Astrocyte of the spinal cord (primary cell): ENCODE measurements at regions not wholly inside any gene's neighbourhood (a gene's known extent, or its start where the extent isn't known, plus 50 kb on each side); places are given as distances from the start of the nearest gene placed in this dataset.

Experiments
- DNase-seq: peaks from one replicate; pipeline ENCODE4 v3.0.0; 2011; ENCODE audit warnings: low read depth, low spot score
- H3K4me3 ChIP-seq: 2 replicates; pipeline ENCODE4 v1.5.1; 2011; ENCODE audit warnings: low read depth, mild to moderate bottlenecking, low read length, moderate library complexity
- in situ Hi-C: cut with HindIII; loops from 2 replicates; pipeline ENCODE4 v1.10.0; 2017; ENCODE audit warnings: low sequenced_read_pairs
- TF ChIP-seq, protein P1 (sequence below): IDR thresholded peaks from 2 replicates; pipeline ENCODE4 v1.5.1; 2012; ENCODE audit warnings: low read depth, mild to moderate bottlenecking, low read length, inconsistent platforms

DNA sequence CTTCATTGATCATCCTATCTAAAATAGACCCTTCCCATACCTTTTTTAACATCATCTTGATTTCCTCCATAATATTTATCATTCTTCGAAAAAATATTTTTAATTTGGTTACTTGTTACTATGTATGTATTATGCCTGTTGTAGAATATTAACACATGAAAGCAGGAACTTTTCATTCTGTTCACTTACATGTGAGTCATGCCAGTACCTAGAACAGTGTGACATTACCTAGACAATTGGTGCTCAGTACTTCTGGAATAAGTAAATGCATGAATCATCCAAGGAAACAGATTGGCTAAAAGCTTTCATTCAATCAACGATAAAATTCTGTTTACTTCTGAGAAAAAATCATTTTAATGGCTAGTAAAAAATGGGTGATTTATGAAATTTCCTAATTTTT, 76.4 kb downstream of the CXXC4 start:
- no peak overlapping the region for H3K4me3 ChIP-seq
- TF ChIP-seq, protein P1, sequence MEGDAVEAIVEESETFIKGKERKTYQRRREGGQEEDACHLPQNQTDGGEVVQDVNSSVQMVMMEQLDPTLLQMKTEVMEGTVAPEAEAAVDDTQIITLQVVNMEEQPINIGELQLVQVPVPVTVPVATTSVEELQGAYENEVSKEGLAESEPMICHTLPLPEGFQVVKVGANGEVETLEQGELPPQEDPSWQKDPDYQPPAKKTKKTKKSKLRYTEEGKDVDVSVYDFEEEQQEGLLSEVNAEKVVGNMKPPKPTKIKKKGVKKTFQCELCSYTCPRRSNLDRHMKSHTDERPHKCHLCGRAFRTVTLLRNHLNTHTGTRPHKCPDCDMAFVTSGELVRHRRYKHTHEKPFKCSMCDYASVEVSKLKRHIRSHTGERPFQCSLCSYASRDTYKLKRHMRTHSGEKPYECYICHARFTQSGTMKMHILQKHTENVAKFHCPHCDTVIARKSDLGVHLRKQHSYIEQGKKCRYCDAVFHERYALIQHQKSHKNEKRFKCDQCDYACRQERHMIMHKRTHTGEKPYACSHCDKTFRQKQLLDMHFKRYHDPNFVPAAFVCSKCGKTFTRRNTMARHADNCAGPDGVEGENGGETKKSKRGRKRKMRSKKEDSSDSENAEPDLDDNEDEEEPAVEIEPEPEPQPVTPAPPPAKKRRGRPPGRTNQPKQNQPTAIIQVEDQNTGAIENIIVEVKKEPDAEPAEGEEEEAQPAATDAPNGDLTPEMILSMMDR, result no peak
- no peak for DNase-seq
- in situ Hi-C loops, result no loop called here

DNA sequence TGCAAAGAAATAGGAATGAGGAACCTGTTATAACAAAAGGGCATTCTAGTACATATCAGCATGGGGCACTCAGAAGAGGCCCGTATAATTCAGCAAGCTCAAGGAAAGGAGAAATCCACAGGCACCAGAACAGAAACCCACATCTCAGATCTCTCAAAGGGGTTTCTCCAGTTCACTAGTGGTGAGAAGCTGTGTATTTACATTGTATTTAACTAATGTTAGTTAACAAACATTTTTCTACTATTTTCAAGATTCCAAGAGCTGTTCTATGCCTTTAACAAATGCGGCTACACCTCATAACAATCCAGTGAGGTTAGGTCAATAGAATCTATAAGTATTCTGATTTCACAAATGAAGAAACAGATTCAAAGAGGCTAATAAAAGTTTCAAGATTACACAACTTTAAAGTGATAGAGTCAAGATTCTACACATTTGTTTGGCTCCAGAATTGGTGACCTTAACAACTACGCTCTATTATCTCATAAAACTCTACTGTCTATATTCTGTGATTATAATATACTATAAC, 77.3 kb downstream of the CXXC4 start:
- no peak overlapping the region for H3K4me3 ChIP-seq
- DNase-seq, result no peak
- in situ Hi-C loops, result no loop called here
- TF ChIP-seq, protein P1, result no peak

DNA sequence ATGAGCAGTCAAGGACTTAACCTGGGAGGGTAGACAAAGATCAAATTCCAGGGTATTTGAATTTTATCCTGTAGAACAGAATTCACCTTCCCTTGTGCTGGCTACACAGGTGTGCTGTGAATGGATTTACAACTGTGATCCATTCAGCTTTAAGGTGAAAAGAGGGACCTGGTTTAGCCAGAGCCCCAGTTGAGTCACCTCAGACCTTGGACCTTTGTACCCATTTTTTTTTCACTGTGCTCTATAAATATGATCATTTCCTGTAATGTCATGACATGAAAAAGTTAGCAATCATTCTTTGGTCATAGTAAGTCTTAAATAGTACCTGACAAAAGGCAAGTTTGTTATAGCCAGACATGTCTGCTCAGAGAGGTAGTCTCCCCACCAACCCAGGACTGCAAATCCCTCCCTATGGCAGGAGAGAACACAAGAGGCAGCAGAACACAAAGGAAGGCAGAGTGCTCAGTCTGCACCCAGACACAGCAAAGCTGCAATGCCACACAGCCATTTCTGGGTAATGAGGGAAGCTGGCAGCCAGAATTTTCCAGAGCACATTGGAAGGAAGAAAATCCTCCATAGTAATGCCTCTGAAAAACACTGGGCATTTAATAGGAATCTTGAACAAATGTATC, 77.9 kb downstream of the CXXC4 start:
- TF ChIP-seq, protein P1, result no peak
- no peak overlapping the region for H3K4me3 ChIP-seq
- in situ Hi-C loops, result no loop called here
- no peak for DNase-seq

DNA sequence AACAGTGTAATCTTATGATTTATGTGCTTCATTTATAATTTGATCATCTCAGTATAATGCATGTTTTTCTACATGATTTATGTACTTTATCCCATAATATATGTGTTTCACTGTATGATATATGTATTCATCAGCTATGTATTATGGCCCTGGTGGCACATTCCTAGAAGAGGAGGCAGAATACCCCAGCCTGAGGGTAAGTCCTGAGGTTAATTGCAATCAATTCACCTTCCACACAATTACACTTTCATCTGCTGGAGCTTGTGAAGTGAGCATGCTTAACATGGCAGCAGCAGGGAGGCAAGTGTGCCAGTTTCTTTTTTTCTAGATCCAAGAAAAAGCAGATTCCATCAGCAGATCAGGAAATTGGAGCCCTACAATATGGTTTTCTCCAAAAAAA, 81.2 kb downstream of the CXXC4 start:
- TF ChIP-seq, protein P1, result no peak
- DNase-seq, result no peak
- in situ Hi-C loops, result no loop called here
- H3K4me3 ChIP-seq, result no peak overlapping the region

DNA sequence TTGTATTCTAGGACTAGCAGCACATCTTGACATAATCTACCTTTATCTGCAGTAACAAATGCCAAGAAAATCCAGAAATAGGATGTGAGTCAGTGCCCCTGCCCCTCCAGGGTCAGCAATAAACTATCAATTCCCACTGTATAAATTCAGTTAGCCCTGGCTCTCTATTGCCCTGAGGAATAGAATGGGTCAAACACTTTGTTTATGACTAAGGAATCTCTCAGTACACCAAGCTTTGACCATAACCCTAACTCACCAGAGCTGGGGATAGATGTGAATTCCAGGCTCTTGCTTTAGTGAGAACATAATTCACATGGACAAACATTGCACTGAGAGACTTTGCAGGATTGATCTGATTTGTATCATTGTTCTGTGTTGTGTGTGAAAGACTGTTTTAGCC, 82.3 kb downstream of the CXXC4 start:
- TF ChIP-seq, protein P1, result no peak
- DNase-seq, result no peak
- in situ Hi-C loops, result no loop called here
- H3K4me3 ChIP-seq, result no peak overlapping the region

DNA sequence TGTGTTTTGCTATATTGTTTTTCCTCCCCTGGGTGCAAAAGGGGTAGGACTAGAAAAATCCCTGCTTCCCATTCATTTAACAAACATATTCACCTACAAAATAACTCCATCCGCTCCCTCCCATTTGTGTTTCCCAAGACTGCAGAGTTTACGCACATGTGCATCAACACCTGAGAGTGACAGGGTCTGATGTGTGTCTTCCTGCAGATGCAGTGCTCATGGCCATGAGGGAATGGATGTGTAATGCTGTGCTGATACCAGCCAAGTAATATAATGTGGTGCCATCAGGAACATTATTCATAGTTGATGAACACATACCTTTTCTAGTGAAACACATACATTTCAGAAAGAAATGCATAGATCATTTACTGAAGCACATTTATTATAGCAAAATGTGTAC, 83.2 kb downstream of the CXXC4 start:
- TF ChIP-seq, protein P1, result no peak
- H3K4me3 ChIP-seq, result no peak overlapping the region
- DNase-seq, result no peak
- in situ Hi-C loops, result no loop called here

DNA sequence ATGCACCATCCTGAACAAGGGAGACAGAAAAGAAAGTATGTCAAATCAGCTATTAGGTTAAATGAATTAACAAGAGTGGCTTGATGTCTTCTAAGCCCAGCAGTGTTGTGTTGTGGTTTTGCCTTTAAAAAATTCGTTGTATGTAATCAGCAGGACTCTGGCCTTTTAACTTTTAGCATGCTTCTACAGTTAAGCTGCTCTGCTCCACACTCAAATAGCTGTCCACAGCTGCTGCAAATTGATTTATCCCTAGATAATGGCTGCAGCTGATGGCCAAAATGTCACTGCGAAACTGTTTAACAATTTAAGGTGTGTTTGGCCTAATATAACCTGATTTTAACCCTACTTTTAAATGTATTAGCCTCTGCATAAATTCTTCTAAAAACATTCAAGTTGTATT, 85.8 kb downstream of the CXXC4 start:
- DNase-seq, result no peak
- no peak overlapping the region for H3K4me3 ChIP-seq
- TF ChIP-seq, protein P1, result no peak
- in situ Hi-C loops, result no loop called here
